ENCODE measurements at regions not wholly inside any gene's neighbourhood (a gene's known extent, or its start where the extent isn't known, plus 50 kb on each side); places are given as distances from the start of the nearest gene placed in this dataset.

- H3K27ac ChIP-seq (ENCODE audit: low read depth, low read length, poor library complexity, severe bottlenecking) = no peak overlapping the region
- H3K27me3 ChIP-seq (replicated peaks; ENCODE audit: insufficient read depth, low read depth, low read length, poor library complexity) = no peaks in the 10 kb centered on the region
- peaks cover 13% of the 10 kb centered on the region for H3K9me3 ChIP-seq (ENCODE audit: low read depth, low read length, poor library complexity, severe bottlenecking)
- ChIA-PET CTCF (no interaction called here), POLR2A (ENCODE audit: low non-redundant PET) (no interaction called here)
- intact Hi-C loops (cut with micrococcal nuclease; ENCODE audit: unreplicated experiment) = no loop called here
- no peak for DNase-seq (ENCODE audit: low spot score)
- TF ChIP-seq CTCF (conservative IDR thresholded peaks at IDR 0.05; ENCODE audit: low read depth, low read length) (no peak), EZH2 (IDR thresholded peaks at IDR 0.05; ENCODE audit: borderline replicate concordance, low read depth, low read length, poor library complexity, severe bottlenecking) (no peak)
- H3K4me3 ChIP-seq (ENCODE audit: low read depth, low read length, poor library complexity, severe bottlenecking) = no peak overlapping the region
- no TSS peak for BruUV-seq (replicated peaks)
- no peaks in the 10 kb centered on the region for H3K36me3 ChIP-seq (ENCODE audit: insufficient read depth, low read length, poor library complexity, severe bottlenecking)
- no peaks in the 10 kb centered on the region for H3K4me1 ChIP-seq (ENCODE audit: insufficient read depth, low read length, poor library complexity, severe bottlenecking)
Measured at GRCh38 chr4:32830160-32830559, 2110.0 kb downstream of the PCDH7 start.

- intact Hi-C loops (cut with micrococcal nuclease; ENCODE audit: unreplicated experiment) = no loop called here
- ChIA-PET CTCF (no interaction called here), POLR2A (ENCODE audit: low non-redundant PET) (no interaction called here)
- Histone ChIP-seq H3K4me3 (ENCODE audit: low read depth, low read length, poor library complexity, severe bottlenecking) (no peak overlapping the region), H3K9me3 (ENCODE audit: low read depth, low read length, poor library complexity, severe bottlenecking) (peaks cover 4% of the 10 kb centered on the region), H3K4me1 (ENCODE audit: insufficient read depth, low read length, poor library complexity, severe bottlenecking) (no peaks in the 10 kb centered on the region), H3K36me3 (ENCODE audit: insufficient read depth, low read length, poor library complexity, severe bottlenecking) (no peaks in the 10 kb centered on the region), H3K27ac (ENCODE audit: low read depth, low read length, poor library complexity, severe bottlenecking) (no peak overlapping the region), H3K27me3 (replicated peaks; ENCODE audit: insufficient read depth, low read depth, low read length, poor library complexity) (no peaks in the 10 kb centered on the region)
- DNase-seq (ENCODE audit: low spot score) = no peak
- BruUV-seq (replicated peaks) = no TSS peak
- no peak for TF ChIP-seq EZH2 (IDR thresholded peaks at IDR 0.05; ENCODE audit: borderline replicate concordance, low read depth, low read length, poor library complexity, severe bottlenecking)
- TF ChIP-seq CTCF (conservative IDR thresholded peaks at IDR 0.05; ENCODE audit: low read depth, low read length) = no peak
Measured at GRCh38 chr4:32831104-32831503, 2110.9 kb downstream of the PCDH7 start.

- ChIA-PET CTCF (no interaction called here), POLR2A (ENCODE audit: low non-redundant PET) (no interaction called here)
- TF ChIP-seq EZH2 (IDR thresholded peaks at IDR 0.05; ENCODE audit: borderline replicate concordance, low read depth, low read length, poor library complexity, severe bottlenecking) = no peak
- TF ChIP-seq CTCF (conservative IDR thresholded peaks at IDR 0.05; ENCODE audit: low read depth, low read length) = no peak
- Histone ChIP-seq H3K4me3 (ENCODE audit: low read depth, low read length, poor library complexity, severe bottlenecking) (no peak overlapping the region), H3K27me3 (replicated peaks; ENCODE audit: insufficient read depth, low read depth, low read length, poor library complexity) (no peaks in the 10 kb centered on the region), H3K36me3 (ENCODE audit: insufficient read depth, low read length, poor library complexity, severe bottlenecking) (no peaks in the 10 kb centered on the region), H3K9me3 (ENCODE audit: low read depth, low read length, poor library complexity, severe bottlenecking) (no peaks in the 10 kb centered on the region), H3K27ac (ENCODE audit: low read depth, low read length, poor library complexity, severe bottlenecking) (no peak overlapping the region), H3K4me1 (ENCODE audit: insufficient read depth, low read length, poor library complexity, severe bottlenecking) (no peaks in the 10 kb centered on the region)
- no peak for DNase-seq (ENCODE audit: low spot score)
- no TSS peak for BruUV-seq (replicated peaks)
- intact Hi-C loops (cut with micrococcal nuclease; ENCODE audit: unreplicated experiment) = no loop called here
Measured at GRCh38 chr4:32840461-32841189, 2120.5 kb downstream of the PCDH7 start.
